HG02938 (cell line): ENCODE measurements at regions not wholly inside any gene's neighbourhood (a gene's known extent, or its start where the extent isn't known, plus 50 kb on each side); places are given as distances from the start of the nearest gene placed in this dataset.

Experiments used
- ATAC-seq: cut with Tn5 transposase; IDR thresholded peaks from one replicate; pipeline ENCODE4 v1.9.1; 2021; ENCODE audit warnings: mild to moderate bottlenecking, moderate library complexity; ENCODE audit not compliant: unreplicated experiment

DNA sequence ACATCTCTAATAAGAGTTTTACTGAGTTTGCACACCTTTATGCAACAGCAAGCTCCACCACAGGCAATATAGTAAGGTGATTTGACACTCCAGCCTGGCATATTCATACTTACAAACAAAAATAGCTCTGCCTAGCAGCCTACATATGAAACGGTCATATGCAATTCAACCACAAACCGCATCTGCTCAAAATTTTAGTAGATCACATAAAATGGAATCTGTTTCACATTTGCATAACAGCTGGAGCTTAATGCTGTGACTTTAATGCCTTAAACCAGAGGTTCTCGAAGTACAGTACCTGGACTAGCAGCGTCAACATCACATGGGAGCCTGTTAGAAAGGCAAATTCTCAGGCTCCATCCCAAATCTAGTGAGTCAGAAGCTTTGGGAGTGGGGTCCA lies 578.4 kb downstream of the CDH11 start:
- no peak for ATAC-seq

DNA sequence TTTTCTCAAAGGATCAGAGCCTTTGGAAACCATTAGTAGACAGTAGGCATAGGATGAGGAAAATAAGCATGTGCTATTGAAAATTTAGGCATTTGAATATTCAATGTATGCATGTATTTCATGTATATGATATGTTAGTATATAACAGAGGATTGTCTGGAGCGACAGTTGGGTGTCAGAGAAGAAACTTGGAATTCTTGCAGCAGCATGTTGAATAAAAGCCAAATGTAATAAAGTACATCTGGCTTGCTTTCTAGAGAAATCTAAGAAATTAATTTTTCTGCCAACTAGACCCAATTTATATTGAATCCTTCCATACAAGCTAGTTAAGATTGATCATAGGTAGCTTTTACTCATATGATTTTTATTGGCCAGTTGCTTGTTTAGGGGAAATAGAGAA lies 578.8 kb downstream of the CDH11 start:
- no peak for ATAC-seq

DNA sequence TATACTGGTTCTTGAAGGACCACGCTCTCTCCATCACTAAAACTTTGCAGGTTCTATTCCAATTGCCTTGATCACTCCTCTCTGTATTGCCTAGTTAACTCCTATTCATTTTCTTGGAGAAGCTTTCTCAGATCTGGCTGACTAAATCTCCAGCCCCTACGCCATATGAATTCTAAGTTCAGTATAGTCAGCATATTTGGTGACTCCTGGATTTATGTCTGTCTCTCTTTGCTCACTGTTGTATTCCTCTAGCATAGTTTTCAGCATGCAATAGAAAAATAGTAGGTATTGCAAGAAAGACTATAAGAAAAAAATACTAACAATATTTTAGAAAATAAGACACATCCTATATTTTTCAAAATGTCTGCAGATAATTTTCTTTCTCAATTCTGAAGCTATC lies 579.7 kb downstream of the CDH11 start:
- ATAC-seq, result no peak

DNA sequence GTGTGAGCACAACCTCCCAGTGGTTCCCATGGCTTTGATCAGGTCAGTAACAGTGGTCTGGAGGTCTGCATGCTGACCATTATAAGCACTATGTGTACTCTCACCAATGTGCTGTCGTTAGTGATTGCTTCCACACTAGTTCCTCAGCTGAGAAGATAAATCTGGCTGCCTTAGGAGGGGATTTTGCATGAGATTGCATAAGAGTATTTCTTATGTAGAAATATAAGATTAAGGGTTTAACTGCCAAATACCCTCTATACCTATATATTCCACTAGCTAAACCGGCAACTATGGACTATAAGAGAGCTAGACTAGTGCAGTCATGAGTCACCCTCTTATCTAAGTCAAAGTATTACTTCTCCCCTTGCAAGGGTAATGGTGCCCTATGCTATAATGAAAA lies 580.2 kb downstream of the CDH11 start:
- no peak for ATAC-seq

DNA sequence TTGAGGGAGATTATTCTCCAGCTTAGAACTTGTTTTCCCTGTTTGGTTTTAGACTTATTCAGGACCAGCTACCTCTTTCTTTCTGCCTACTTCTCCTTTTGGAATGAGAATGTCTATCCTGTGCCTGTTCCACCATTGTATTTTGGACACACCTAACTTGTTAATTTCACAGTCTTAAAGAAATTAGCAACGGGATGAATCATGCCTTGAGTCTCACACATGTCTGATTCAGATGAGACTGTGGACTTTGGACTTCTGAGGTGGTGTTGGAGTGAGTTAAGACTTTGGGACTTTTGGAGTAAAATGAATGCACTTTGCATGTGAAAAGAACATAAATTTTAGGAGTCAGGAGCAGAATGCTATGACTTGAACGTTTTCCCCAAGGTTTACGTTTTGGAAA lies 581.4 kb downstream of the CDH11 start:
- ATAC-seq, result no peak

DNA sequence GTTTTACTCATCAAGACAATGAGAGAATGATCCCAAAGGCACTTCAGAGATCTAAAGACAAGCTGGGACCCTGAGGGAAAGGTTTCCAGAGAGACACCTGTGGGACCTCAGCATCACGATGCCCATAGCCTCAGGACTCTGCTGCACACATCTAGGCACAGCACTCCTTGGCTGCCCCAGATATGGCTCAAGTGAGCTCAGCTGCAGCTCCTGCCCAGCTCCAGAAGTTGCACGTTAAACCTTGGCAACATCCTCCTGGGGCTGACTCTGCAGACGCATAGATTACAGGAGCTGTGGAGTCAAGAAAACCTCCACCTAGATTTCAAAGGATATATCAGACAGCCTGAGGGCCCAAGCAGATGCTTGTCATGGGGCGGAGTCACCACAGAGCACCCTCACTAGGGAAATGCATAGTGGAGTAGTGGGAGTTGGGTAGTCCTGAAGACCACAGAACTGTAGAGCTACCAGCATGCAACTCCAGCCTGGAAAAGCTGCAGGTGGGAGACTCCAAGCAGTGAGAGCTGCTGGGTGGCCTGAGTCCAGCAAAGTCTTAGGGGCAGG lies 582.0 kb downstream of the CDH11 start:
- ATAC-seq, result no peak

DNA sequence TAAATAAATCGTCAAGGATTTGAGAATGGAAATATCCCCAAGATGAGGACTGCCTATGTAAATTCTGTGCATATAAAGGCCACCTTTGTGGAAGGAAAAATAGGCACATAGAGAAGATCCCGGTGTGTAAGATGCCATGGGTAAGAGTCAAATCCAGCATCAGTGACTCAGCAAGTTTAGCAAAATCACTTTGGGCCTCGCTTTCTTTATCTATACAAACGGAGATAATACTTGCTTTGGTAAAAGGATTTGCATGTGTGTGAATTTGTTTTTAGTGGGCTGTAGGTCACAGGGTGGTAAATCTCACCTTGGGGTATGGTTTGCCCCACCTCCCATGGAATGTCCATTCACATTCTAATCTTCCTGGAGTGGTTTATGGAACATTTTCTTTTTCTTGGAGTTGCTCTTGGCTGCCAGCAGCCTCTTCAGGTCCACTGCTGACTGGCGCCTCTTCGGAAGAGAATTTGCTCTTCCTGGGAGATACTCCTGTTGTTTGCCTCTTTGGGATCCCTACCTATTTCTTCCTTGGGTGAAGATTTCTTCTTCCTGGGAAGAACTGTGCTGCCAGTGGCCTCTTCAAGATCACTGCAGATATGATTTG lies 587.6 kb downstream of the CDH11 start:
- ATAC-seq, result no peak

DNA sequence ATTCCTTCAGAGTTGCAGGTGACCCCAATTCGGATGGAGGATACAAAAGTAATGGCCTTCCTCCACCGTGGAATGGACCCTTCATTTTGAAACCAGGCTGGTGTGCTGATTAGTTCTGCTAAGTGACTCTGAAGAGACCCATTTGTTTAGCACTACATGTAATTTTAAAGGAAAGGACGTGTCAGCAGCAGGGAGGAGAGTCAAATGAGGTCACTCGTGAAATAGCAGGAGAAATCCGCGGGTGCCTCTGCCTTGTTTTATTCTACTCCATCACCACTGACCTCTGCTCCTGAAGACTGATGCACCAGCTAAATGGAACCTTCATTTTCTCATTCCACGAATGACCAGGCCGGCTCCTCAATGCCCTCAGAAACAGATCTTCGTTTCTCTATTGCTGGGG lies 589.2 kb downstream of the CDH11 start:
- no peak for ATAC-seq

DNA sequence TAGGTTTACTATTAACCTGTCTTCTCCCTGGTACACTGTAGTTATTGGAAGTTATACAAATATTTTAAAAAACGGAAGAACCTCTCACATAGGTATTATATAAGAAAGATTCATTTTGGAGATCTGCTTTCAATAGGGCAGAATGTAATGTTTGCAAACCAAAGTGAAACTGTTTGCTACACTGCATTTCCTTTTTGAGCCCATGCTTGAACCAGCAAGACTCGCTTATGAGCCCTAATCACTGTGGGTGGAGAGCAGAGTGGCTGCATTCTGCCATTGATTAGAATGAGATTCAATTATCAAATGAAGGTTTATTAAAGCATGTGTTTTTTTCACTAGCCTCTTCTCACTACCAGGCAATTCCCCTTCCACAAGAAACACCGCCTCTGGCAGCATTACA lies 589.7 kb downstream of the CDH11 start:
- no peak for ATAC-seq

DNA sequence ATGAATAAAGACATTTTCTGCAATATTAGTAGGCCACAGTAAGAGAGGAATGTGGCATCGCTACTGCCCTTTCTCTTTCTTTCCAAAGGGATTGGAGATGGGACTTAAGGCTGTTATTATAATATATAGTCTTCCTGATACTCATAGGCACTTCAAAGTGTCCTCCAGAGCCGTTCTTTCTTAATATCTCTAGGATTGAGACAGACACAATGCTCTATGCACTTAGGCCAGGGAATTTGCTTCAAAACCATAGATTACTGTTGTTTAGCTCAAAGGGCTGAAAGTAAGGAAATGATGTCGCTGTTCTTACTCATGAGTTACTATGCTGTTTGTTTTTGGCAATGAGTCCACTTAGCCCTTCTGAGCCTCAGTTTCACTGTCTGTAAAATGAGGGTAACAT lies 590.5 kb downstream of the CDH11 start:
- no peak for ATAC-seq

DNA sequence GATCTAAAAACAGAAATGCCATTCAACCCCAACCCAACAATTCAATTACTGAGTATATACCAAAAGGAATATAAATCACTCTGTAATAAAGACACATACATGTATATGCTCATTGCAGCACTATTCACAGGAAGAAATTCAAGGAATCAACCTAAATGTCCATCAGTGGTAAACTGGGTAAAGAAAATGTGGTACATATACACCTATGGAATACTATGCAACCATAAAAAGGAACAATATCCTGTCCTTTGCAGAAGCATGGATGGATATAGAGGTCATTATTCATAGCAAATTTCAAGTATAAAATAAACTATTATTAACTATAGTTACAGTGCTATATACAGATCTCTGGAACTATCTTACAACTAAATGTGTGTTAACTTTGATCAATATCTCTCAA lies 599.3 kb downstream of the CDH11 start:
- no peak for ATAC-seq

DNA sequence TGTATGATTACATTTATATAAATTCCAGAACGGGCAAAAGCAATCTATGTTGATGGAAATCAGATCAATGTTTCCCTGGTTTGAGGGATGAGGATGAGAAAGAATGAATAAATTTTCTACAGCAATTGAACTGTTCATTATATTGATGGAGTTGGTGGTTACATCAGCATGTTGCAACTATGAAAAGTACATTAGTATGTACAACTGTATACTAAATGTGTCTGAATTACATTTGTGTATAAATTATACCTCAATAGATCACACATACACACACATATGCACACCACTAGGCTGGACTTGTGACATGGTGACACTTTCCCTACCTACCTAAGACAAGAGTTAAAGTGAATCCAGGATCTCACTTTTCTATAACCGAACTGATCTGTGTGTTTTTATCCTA lies 608.0 kb downstream of the CDH11 start:
- ATAC-seq, result no peak

DNA sequence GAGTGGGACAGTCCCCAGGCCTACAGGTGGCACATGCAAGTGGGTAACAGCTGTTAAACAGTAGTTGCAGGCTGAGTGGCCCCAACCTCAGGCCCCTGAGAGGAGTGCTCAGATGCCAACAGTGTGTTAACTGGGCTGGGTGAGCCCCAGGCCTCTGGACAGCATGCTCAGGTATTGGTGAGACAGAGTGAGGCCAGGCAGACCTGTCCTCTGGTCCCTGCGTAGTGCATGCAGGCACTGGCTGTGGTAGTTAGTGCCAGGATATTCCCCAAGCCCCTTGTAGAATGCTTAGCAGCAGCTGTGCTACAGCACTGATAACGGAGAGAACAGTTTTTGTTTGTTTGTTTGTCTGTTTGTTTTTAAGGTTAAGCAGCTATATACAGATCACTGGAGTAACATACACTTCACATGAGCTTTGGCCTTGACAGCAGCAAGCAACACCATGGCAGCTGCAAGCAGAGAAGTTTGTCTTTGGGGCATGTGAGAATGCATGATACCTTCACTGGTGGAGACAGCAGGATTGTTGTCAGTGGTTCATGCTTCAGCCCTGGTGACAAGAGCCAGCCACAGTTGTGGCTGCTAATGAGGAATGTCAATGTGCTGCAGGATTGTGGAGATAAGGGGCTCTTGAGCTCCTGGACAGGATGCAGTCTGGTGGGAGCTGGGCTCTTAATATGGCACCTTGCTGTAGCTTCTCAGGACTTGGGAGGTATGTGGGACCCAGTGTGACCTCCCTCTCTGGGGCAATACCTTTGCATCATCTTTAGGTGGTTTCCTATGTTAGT lies 614.4 kb downstream of the CDH11 start:
- ATAC-seq, result no peak

DNA sequence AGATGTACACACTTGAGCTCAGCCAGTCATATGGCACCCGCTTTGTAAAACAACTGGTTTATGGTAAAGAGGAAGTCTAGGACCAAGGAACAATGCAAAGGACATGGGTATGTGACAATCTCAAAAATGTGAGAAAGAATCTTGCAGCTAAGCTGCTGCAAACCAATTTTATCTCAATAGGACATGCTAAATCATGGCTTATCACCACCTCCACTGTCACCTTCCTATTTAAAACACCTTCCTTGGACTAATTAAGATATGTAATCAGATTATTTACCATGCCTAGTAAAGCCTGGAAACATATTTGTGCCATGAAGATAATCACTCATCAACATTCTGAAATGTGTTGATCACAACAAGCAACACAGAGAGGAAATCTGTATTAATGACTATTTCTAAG lies 622.7 kb downstream of the CDH11 start:
- no peak for ATAC-seq

DNA sequence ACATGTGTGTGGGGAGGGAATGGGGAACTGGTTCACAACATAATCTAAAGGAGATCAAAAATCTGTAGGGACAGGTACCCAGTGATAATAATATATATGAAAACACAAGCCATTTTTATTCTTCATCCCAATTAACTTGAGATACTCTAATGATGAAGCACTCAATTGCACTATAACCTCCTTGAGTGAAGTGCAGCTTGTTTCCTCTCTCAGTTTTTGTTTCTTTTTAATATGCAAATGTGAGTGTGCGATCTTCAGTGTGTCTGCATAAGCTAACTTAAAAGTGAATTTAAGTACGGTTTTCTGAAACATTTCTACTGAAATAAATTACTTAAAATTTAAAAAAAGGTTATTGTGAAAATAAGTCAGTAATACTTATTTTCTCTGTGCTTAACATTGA lies 623.5 kb downstream of the CDH11 start:
- no peak for ATAC-seq

DNA sequence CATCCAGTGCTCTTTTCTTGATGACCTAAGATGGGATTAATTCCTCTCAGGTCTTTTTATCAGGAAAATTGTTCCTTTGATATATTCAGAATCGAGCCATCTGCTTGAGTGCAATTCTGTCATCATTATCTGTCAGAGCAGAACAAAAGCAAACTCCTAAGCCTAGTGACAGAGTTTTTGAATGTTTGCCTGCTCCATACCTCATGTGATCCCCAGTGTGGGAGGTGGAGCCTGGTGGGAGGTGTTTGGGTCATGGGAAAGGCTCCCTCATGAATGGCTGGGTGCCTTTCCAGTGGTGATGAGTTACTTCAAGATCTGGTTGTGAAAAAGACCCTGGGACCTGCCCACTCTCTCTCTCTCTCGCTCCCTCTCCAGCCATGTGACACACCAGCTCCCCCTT lies 628.2 kb downstream of the CDH11 start:
- ATAC-seq, result no peak

DNA sequence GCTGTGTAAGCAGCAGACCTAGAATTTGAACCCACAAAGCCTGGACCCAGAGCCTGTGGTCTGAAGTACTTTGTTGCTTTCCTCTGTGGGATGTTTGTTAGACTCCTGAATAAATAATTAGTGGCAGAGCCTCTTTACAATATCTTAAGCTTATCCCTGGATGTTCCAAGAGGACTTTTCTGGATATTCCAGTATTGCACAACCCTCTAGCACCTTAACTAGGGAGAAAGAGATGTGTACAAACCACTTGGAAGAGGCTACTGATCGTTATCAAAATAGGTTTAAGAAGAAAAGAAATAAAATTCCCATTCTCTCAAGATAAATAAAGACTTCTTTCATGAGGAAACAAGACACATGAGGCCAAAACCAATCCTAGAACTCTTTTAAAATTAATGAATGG lies 632.4 kb downstream of the CDH11 start:
- ATAC-seq, result no peak

DNA sequence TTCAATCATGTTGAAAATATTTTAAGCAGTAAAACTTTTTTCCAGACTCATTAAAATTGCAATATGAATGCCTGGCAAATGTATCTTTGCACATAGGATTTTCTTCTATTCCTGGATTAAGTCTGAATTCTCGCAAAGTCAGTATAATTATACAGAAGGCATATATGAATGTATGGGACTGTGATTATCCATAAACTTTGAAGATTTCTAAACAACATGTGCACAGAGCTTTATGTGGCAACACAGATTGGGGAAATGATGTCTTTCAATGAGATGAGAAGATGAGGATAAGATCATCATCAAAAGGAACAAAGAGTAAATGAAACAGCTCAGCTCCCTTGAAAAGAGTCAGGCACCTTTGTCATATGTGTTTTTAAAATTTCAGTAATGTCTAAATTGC lies 635.3 kb downstream of the CDH11 start:
- no peak for ATAC-seq

DNA sequence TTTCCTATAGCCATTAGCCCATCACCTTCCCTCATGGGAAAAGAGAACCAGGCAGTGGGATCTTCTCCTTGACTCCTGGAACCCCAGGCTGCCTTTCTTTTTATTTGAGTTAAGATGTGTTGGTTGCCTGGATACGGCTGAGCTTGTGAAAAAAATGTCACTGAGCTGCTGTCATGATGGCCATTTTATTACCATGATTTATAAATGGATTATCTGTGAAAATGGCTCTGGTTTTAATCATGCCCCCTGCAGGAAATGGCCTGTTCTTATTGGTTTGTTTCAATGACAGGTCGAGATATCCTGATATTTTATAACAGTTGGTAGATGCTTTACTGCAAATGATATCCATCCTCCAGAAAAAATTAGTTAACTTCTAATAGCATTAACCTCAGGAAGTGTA lies 640.4 kb downstream of the CDH11 start:
- no peak for ATAC-seq

DNA sequence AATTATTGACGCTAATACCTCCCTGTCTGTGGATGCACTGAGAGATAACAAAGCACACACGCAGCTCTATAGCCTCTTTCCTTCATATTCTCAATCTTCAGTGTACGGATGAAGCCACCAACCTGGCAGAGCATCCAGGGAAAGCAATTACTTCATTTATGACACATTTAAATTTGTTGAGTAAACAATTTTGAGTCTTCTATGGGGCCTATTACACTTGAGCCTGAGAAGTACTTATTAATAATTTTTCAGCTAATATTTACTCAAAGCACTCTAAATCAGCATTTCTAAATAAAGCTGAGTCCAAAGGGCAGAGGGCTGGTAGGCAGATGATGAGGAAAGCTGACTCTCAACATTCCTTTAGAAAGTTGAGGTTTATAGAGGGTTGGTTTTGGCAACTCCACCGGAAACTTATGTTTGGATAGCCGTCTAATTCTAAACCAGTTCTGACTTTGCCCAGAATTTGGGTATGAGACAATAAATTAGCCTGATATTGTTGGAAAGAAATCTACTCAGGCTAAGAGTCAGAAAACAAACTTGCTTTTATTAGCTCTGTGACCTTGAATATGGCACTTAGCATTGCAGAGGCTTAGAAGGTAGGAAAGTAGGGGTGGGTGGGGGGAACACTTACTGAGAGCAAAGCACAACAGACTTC lies 643.5 kb downstream of the CDH11 start:
- ATAC-seq, result no peak

DNA sequence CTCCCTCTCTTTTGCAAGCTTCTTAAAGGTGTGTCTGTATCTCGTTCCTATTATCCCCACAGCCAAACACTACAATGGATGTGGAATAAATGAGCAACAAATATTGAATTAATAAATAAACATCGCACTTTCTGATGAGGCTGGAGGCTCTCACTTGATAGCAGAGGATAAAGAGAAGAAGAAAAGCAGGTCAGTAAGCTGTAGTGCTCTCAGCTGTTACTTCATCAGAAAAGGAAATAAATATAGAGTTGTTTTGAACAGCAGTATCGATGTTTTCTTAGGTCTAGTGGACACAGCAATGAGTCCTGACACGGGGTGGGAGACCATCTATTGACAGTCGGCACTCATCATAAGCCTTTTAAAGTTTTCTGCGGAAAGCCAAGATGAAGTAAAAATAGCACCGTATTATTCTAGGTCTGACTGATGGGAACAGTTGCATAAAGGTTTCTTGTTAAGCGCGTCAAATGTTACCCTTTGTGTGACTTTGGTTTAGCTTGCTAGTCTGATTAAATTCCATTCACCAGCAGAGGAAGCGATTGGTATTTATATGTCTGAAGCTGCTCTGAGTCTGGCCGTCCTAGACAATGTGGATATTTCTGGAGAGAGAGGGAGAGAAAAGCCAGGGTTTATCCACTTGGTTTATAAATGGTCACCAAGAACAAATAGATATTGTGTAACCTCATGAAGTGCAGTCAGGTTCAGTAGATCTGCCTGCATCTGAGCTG lies 646.1 kb downstream of the CDH11 start:
- ATAC-seq, result no peak
